IMR-90 (cell line): ENCODE measurements at regions not wholly inside any gene's neighbourhood (a gene's known extent, or its start where the extent isn't known, plus 50 kb on each side); places are given as distances from the start of the nearest gene placed in this dataset.

ENCODE experiments used
- ATAC-seq: fragments of 200-7000 bp; cut with Tn5 transposase; 2 replicates; pipeline ENCODE4 v1.9.1; 2020; ENCODE audit warnings: low read depth, mild to moderate bottlenecking, moderate library complexity
- BruUV-seq: library from RNA; stranded (reverse); fragments of 400-500 nt; replicated peaks from 2 replicates; lab custom pipeline; 2021; lab: Mats Ljungman, UMichigan
- CTCF ChIA-PET: fragments of 300-600 bp; formaldehyde crosslinking; extraction: SDS; loops from one replicate; lab custom pipeline; 2021; ENCODE audit warnings: antibody characterized with exemption; lab: Yijun Ruan, JAX
- POLR2A ChIA-PET: fragments of 300-600 bp; sonication (Branson Sonifier 250); formaldehyde crosslinking; loops from one replicate; lab custom pipeline; 2022; ENCODE audit warnings: antibody characterized with exemption; ENCODE audit not compliant: unreplicated experiment; lab: Charles Lee
- DNase-seq: peaks from one replicate; pipeline ENCODE4 v3.0.0; 2013
- H2AFZ ChIP-seq: replicated peaks from 2 replicates; pipeline ENCODE3; 2013; ENCODE audit warnings: low read length, mild to moderate bottlenecking; ENCODE audit not compliant: poor library complexity
- H2AK5ac ChIP-seq: 2 replicates; pipeline ENCODE4 v1.6.1; 2013; ENCODE audit warnings: low read depth, low read length, inconsistent platforms
- H2AK9ac ChIP-seq: replicated peaks from 2 replicates; pipeline ENCODE3; 2013; ENCODE audit warnings: mild to moderate bottlenecking, low read depth, low read length, moderate library complexity; ENCODE audit not compliant: poor library complexity
- H2BK120ac ChIP-seq: 2 replicates; pipeline ENCODE4 v1.6.1; 2013; ENCODE audit warnings: low read depth, low read length, inconsistent platforms
- H2BK15ac ChIP-seq: 3 replicates; pipeline ENCODE4 v1.6.1; 2013; ENCODE audit warnings: low read depth, low read length, inconsistent platforms
- H2BK20ac ChIP-seq: 2 replicates; pipeline ENCODE4 v1.6.1; 2013; ENCODE audit warnings: low read depth, mild to moderate bottlenecking, inconsistent platforms, low read length, moderate library complexity
- H2BK5ac ChIP-seq: 2 replicates; pipeline ENCODE4 v1.6.1; 2013; ENCODE audit warnings: mild to moderate bottlenecking, low read depth, low read length, inconsistent platforms; ENCODE audit not compliant: poor library complexity, severe bottlenecking
- H3K14ac ChIP-seq: replicated peaks from 2 replicates; pipeline ENCODE4 v1.6.1; 2013; ENCODE audit warnings: low read depth, low read length, inconsistent platforms
- H3K18ac ChIP-seq: 2 replicates; pipeline ENCODE4 v1.6.1; 2013; ENCODE audit warnings: low read depth, low read length, control low read depth
- H3K23ac ChIP-seq: 2 replicates; pipeline ENCODE4 v1.6.1; 2013; ENCODE audit warnings: low read depth, low read length, inconsistent platforms
- H3K27ac ChIP-seq: 2 replicates; pipeline ENCODE4 v1.5.1; 2013; ENCODE audit warnings: mild to moderate bottlenecking, control low read depth, low read length; ENCODE audit not compliant: insufficient read depth
- H3K27me3 ChIP-seq: 2 replicates; pipeline ENCODE4 v1.6.1; 2013; ENCODE audit warnings: low read length; ENCODE audit not compliant: control insufficient read depth, insufficient read depth
- H3K36me3 ChIP-seq: 2 replicates; pipeline ENCODE4 v1.6.1; 2013; ENCODE audit warnings: low read length, mixed read lengths; ENCODE audit not compliant: control insufficient read depth, insufficient read depth
- H3K4ac ChIP-seq: 2 replicates; pipeline ENCODE4 v1.6.1; 2013; ENCODE audit warnings: low read depth, low read length, inconsistent platforms
- H3K4me1 ChIP-seq: 2 replicates; pipeline ENCODE4 v1.6.1; 2013; ENCODE audit warnings: low read length, mixed read lengths; ENCODE audit not compliant: control insufficient read depth, insufficient read depth
- H3K4me2 ChIP-seq: 2 replicates; pipeline ENCODE4 v1.6.1; 2013; ENCODE audit warnings: low read depth, mild to moderate bottlenecking, control low read depth, low read length, moderate library complexity
- H3K4me3 ChIP-seq: 2 replicates; pipeline ENCODE4 v1.5.1; 2013; ENCODE audit warnings: low read depth, mild to moderate bottlenecking, control low read depth, low read length, moderate library complexity; ENCODE audit not compliant: insufficient read depth
- H3K56ac ChIP-seq: 2 replicates; pipeline ENCODE4 v1.6.1; 2013; ENCODE audit warnings: low read length, inconsistent platforms; ENCODE audit not compliant: insufficient read depth; ENCODE audit errors: extremely low read depth
- H3K79me1 ChIP-seq, 2 experiments: 2 replicates each; pipeline ENCODE4 v1.6.1; 2013; ENCODE audit warnings: low read length in 2 of 2, inconsistent platforms in 1 of 2, low read depth in 1 of 2
- H3K9ac ChIP-seq: 2 replicates; pipeline ENCODE4 v1.6.1; 2013; ENCODE audit warnings: low read depth, low read length, control low read depth
- H3K9me1 ChIP-seq: 2 replicates; pipeline ENCODE4 v1.6.1; 2013; ENCODE audit warnings: low read length, inconsistent platforms; ENCODE audit not compliant: insufficient read depth
- H3K9me3 ChIP-seq: 2 replicates; pipeline ENCODE4 v1.6.1; 2013; ENCODE audit warnings: low read length; ENCODE audit not compliant: control insufficient read depth, insufficient read depth
- H4K20me1 ChIP-seq: 2 replicates; pipeline ENCODE4 v1.6.1; 2013; ENCODE audit warnings: low read length, inconsistent platforms; ENCODE audit not compliant: insufficient read depth
- H4K5ac ChIP-seq: 2 replicates; pipeline ENCODE4 v1.6.1; 2013; ENCODE audit warnings: mild to moderate bottlenecking, low read depth, low read length, control low read depth
- H4K8ac ChIP-seq, 2 experiments: 2 replicates each; pipeline ENCODE4 v1.6.1; 2013; ENCODE audit warnings: low read depth in 2 of 2, low read length in 2 of 2, control low read depth in 1 of 2, inconsistent platforms in 1 of 2
- H4K91ac ChIP-seq: 2 replicates; pipeline ENCODE4 v1.6.1; 2013; ENCODE audit warnings: low read depth, low read length, inconsistent platforms; ENCODE audit not compliant: insufficient read depth
- BHLHE40 ChIP-seq: fragments of 150-350 bp; IDR thresholded peaks from 2 replicates; pipeline ENCODE4 v1.6.1; 2016; ENCODE audit warnings: mild to moderate bottlenecking, low read depth, low read length
- CEBPB ChIP-seq: IDR thresholded peaks from 2 replicates; pipeline ENCODE4 v1.6.1; 2012; ENCODE audit warnings: low read depth, low read length, improper control_type of control experiment
- CHD1 ChIP-seq: IDR thresholded peaks from 2 replicates; pipeline ENCODE4 v1.6.1; 2012; ENCODE audit warnings: low read depth, low read length, improper control_type of control experiment
- CTCF ChIP-seq: conservative IDR thresholded peaks from 2 replicates; pipeline ENCODE4 v1.5.1; 2012; ENCODE audit warnings: mild to moderate bottlenecking, low read depth, low read length, improper control_type of control experiment
- FOS ChIP-seq: fragments of 150-350 bp; IDR thresholded peaks from 2 replicates; pipeline ENCODE4 v1.6.1; 2016; ENCODE audit warnings: low read depth, low read length
- MAFK ChIP-seq: IDR thresholded peaks from 2 replicates; pipeline ENCODE4 v1.6.1; 2012; ENCODE audit warnings: low read depth, low read length, improper control_type of control experiment
- MAZ ChIP-seq: IDR thresholded peaks from 2 replicates; pipeline ENCODE4 v1.6.1; 2012; ENCODE audit warnings: low read depth, mild to moderate bottlenecking, low read length, improper control_type of control experiment, moderate library complexity, borderline replicate concordance
- MXI1 ChIP-seq: IDR thresholded peaks from 2 replicates; pipeline ENCODE4 v1.6.1; 2012; ENCODE audit warnings: low read depth, mild to moderate bottlenecking, low read length, moderate library complexity, borderline replicate concordance
- NFE2L2 ChIP-seq: fragments of 150-350 bp; IDR thresholded peaks from 2 replicates; pipeline ENCODE4 v1.6.1; 2016; ENCODE audit warnings: low read depth, mild to moderate bottlenecking, low read length
- POLR2A ChIP-seq: IDR thresholded peaks from 2 replicates; pipeline ENCODE4 v1.6.1; 2012; ENCODE audit warnings: mild to moderate bottlenecking, low read depth, low read length
- RAD21 ChIP-seq: IDR thresholded peaks from 2 replicates; pipeline ENCODE4 v1.6.1; 2012; ENCODE audit warnings: low read length, improper control_type of control experiment
- RCOR1 ChIP-seq: IDR thresholded peaks from 2 replicates; pipeline ENCODE4 v1.6.1; 2012; ENCODE audit warnings: mild to moderate bottlenecking, low read length, improper control_type of control experiment; ENCODE audit not compliant: insufficient replicate concordance
- RFX5 ChIP-seq: IDR thresholded peaks from 2 replicates; pipeline ENCODE4 v1.8.0; 2012; ENCODE audit warnings: low read depth, mild to moderate bottlenecking, low read length, moderate library complexity
- SMC3 ChIP-seq: fragments of 150-350 bp; IDR thresholded peaks from 2 replicates; pipeline ENCODE4 v1.6.1; 2016; ENCODE audit warnings: low read depth, mild to moderate bottlenecking, antibody characterized with exemption, low read length, moderate library complexity
- WGBS, 2 experiments: methylation state at CpG; one replicate each; pipeline versions ENCODE4 v1.1.5 to v1.1.7; 2013; ENCODE audit warnings: missing lambda C conversion rate in 2 of 2; ENCODE audit not compliant: insufficient read length in 1 of 2; ENCODE audit errors: extremely low coverage in 2 of 2; 5-methylcytosine and 5-hydroxymethylcytosine counted together
- dilution Hi-C: fragments of 300-500 bp; cut with HindIII; formaldehyde crosslinking; loops from one replicate; pipeline ENCODE4 v1.14.3; 2018; ENCODE audit warnings: low sequenced_read_pairs; ENCODE audit not compliant: unreplicated experiment
- in situ Hi-C: fragments of 300-500 bp; cut with MboI; formaldehyde crosslinking; loops from 3 replicates; pipeline ENCODE4 v1.14.3; 2019; ENCODE audit warnings: low sequenced_read_pairs, inconsistent platforms, mixed read lengths
- intact Hi-C: fragments of 100-400 bp; cut with micrococcal nuclease; formaldehyde crosslinking; loops from 2 replicates; pipeline ENCODE4 v1.10.0; 2022
- TF ChIP-seq, protein P1 (sequence below): fragments of 150-350 bp; IDR thresholded peaks from 2 replicates; pipeline ENCODE4 v1.6.1; 2016; ENCODE audit warnings: low read depth, mild to moderate bottlenecking, low read length, moderate library complexity, borderline replicate concordance
- TF ChIP-seq, protein P2 (sequence below): fragments of 150-350 bp; IDR thresholded peaks from 2 replicates; pipeline ENCODE4 v1.6.1; 2017; ENCODE audit warnings: mild to moderate bottlenecking, antibody characterized with exemption, low read length, low read depth

DNA sequence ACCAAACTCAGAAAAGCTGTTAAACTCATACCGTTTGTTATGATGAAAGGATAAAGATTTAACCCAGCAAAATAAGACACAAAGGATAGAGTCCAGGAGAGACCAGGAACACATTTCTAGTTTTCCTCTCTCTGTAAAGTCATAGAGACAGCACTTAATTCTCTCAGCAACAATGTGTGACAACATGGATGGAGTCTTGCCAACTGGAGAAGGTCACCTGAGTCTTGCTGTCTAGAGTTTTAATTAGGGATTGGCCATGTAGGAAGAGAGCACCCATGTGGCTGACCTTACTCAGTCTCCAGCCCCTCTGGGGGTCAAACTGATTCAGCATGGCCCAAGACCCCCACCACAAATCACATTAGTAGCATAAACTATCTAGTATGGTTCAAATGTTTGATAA lies 151.0 kb upstream of the ATF7IP start:
- Histone ChIP-seq H3K4me3 (no peak overlapping the region), H3K79me1 (no peaks in the 10 kb centered on the region), H2BK20ac (no peak overlapping the region), H3K4ac (no peak overlapping the region), H4K8ac (no peak overlapping the region), H3K36me3 (no peaks in the 10 kb centered on the region), H3K18ac (no peak overlapping the region), H3K27ac (no peak overlapping the region), H3K27me3 (no peaks in the 10 kb centered on the region), H3K9me3 (no peaks in the 10 kb centered on the region), H4K20me1 (no peaks in the 10 kb centered on the region), H3K56ac (no peak overlapping the region), H3K14ac (no peak overlapping the region), H2AK5ac (no peak overlapping the region), H3K4me2 (no peak overlapping the region), H2BK15ac (no peak overlapping the region), H4K91ac (no peak overlapping the region), H3K23ac (no peak overlapping the region), H2BK120ac (no peak overlapping the region), H2BK5ac (no peak overlapping the region), H2AK9ac (no peak overlapping the region), H2AFZ (no peak overlapping the region), H3K4me1 (peaks cover 1% of the 10 kb centered on the region; the same call in 1 of the 2 replicates), H4K5ac (no peak overlapping the region), H3K9me1 (no peaks in the 10 kb centered on the region), H3K9ac (no peak overlapping the region)
- TF ChIP-seq BHLHE40 (no peak), POLR2A (no peak), MAZ (no peak), RAD21 (no peak), NFE2L2 (no peak), RFX5 (no peak), RCOR1 (no peak), FOS (no peak), SMC3 (no peak), CEBPB (no peak), CHD1 (no peak), CTCF (no peak), MAFK (no peak), MXI1 (no peak)
- TF ChIP-seq, protein P1, sequence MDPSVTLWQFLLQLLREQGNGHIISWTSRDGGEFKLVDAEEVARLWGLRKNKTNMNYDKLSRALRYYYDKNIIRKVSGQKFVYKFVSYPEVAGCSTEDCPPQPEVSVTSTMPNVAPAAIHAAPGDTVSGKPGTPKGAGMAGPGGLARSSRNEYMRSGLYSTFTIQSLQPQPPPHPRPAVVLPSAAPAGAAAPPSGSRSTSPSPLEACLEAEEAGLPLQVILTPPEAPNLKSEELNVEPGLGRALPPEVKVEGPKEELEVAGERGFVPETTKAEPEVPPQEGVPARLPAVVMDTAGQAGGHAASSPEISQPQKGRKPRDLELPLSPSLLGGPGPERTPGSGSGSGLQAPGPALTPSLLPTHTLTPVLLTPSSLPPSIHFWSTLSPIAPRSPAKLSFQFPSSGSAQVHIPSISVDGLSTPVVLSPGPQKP = no peak
- TF ChIP-seq, protein P2, sequence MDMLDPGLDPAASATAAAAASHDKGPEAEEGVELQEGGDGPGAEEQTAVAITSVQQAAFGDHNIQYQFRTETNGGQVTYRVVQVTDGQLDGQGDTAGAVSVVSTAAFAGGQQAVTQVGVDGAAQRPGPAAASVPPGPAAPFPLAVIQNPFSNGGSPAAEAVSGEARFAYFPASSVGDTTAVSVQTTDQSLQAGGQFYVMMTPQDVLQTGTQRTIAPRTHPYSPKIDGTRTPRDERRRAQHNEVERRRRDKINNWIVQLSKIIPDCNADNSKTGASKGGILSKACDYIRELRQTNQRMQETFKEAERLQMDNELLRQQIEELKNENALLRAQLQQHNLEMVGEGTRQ = no peak
- dilution Hi-C loops (no loop called here), in situ Hi-C loops (no loop called here), intact Hi-C loops (no loop called here)
- DNase-seq = no peak
- WGBS, 2 experiments = no CpG with 5 or more reads among the region's 1 CpG
- CTCF ChIA-PET = no interaction called here
- ATAC-seq = no peak
- POLR2A ChIA-PET = no interaction called here
- BruUV-seq = no TSS peak
